Lower lobe of right lung (tissue), 2 donors: ENCODE measurements at regions not wholly inside any gene's neighbourhood (a gene's known extent, or its start where the extent isn't known, plus 50 kb on each side); places are given as distances from the start of the nearest gene placed in this dataset.

ENCODE experiments used
- ATAC-seq, 2 donors: fragments of 200-7000 bp; cut with Tn5 transposase; one replicate each; pipeline ENCODE4 v1.9.1; 2020 to 2022; ENCODE audit warnings: mild to moderate bottlenecking in 2 of 2, moderate library complexity in 2 of 2
- DNase-seq: peaks from one replicate; pipeline ENCODE4 v3.0.0-alpha.2; 2020
- H3K27ac ChIP-seq: fragments of 200-600 bp; one replicate; pipeline ENCODE4 v1.8.0; 2022
- H3K27me3 ChIP-seq: fragments of 200-600 bp; one replicate; pipeline ENCODE4 v1.8.0; 2022; ENCODE audit warnings: low read depth
- H3K36me3 ChIP-seq: fragments of 200-600 bp; one replicate; pipeline ENCODE4 v1.8.0; 2022; ENCODE audit warnings: mild to moderate bottlenecking
- H3K4me1 ChIP-seq: fragments of 200-600 bp; one replicate; pipeline ENCODE4 v1.8.0; 2022
- H3K4me3 ChIP-seq: fragments of 200-600 bp; one replicate; pipeline ENCODE4 v1.8.0; 2022; ENCODE audit warnings: mild to moderate bottlenecking
- H3K9me3 ChIP-seq: fragments of 200-600 bp; one replicate; pipeline ENCODE4 v1.8.0; 2022
- CTCF ChIP-seq: fragments of 200-600 bp; IDR thresholded peaks from one replicate; pipeline ENCODE4 v1.8.0; 2022; ENCODE audit warnings: antibody characterized with exemption, mild to moderate bottlenecking
- intact Hi-C: fragments of 100-400 bp; cut with DNase I; formaldehyde crosslinking; loops from one replicate; pipeline ENCODE4 v1.11.0; 2022
- donor health status: DM: no; HTN: yes; CAD: no; lungs with severe emphysema.

- no peak for ATAC-seq
- Histone ChIP-seq H3K4me3 (no peak overlapping the region), H3K4me1 (no peaks in the 10 kb centered on the region), H3K36me3 (no peaks in the 10 kb centered on the region), H3K27ac (no peak overlapping the region), H3K9me3 (no peaks in the 10 kb centered on the region), H3K27me3 (no peaks in the 10 kb centered on the region)
- no peak for DNase-seq
- no peak for TF ChIP-seq CTCF
- intact Hi-C loops = no loop called here
Observed at GRCh38 chr4:28373601-28374000, 1513.0 kb downstream of the STIM2 start.

- Histone ChIP-seq H3K9me3 (no peaks in the 10 kb centered on the region), H3K4me1 (no peaks in the 10 kb centered on the region), H3K27me3 (no peaks in the 10 kb centered on the region), H3K36me3 (no peaks in the 10 kb centered on the region), H3K4me3 (no peak overlapping the region), H3K27ac (no peak overlapping the region)
- ATAC-seq (no peak), DNase-seq (no peak)
- intact Hi-C loops = no loop called here
- no peak for TF ChIP-seq CTCF
Observed at GRCh38 chr4:28378109-28378830, 1517.6 kb downstream of the STIM2 start.

- TF ChIP-seq CTCF = no peak
- H3K9me3 ChIP-seq = no peaks in the 10 kb centered on the region
- no peaks in the 10 kb centered on the region for H3K27me3 ChIP-seq
- no peaks in the 10 kb centered on the region for H3K36me3 ChIP-seq
- intact Hi-C loops = no loop called here
- no peak overlapping the region for H3K4me3 ChIP-seq
- no peak for DNase-seq
- no peak overlapping the region for H3K27ac ChIP-seq
- no peak for ATAC-seq
- H3K4me1 ChIP-seq = no peaks in the 10 kb centered on the region
Observed at GRCh38 chr4:28385801-28386200, 1525.2 kb downstream of the STIM2 start.

GRCh38 chr4:28386776-28387175 is 1526.1 kb downstream of the STIM2 start:
- no peak for DNase-seq
- Histone ChIP-seq H3K9me3 (no peaks in the 10 kb centered on the region), H3K27me3 (no peaks in the 10 kb centered on the region), H3K4me3 (no peak overlapping the region), H3K36me3 (no peaks in the 10 kb centered on the region), H3K4me1 (no peaks in the 10 kb centered on the region), H3K27ac (no peak overlapping the region)
- no peak for ATAC-seq
- intact Hi-C loops = no loop called here
- TF ChIP-seq CTCF = no peak

GRCh38 chr4:28388471-28388870 is 1527.8 kb downstream of the STIM2 start:
- DNase-seq (no peak), ATAC-seq (no peak)
- no peaks in the 10 kb centered on the region for H3K27me3 ChIP-seq
- no peak overlapping the region for H3K27ac ChIP-seq
- H3K9me3 ChIP-seq = no peaks in the 10 kb centered on the region
- H3K4me1 ChIP-seq = no peaks in the 10 kb centered on the region
- no peaks in the 10 kb centered on the region for H3K36me3 ChIP-seq
- no peak overlapping the region for H3K4me3 ChIP-seq
- no peak for TF ChIP-seq CTCF
- intact Hi-C loops = no loop called here

GRCh38 chr4:28391877-28392276 is 1531.2 kb downstream of the STIM2 start:
- no peak overlapping the region for H3K4me3 ChIP-seq
- DNase-seq (no peak), ATAC-seq (no peak)
- no peaks in the 10 kb centered on the region for H3K9me3 ChIP-seq
- no peaks in the 10 kb centered on the region for H3K36me3 ChIP-seq
- no peak for TF ChIP-seq CTCF
- no peaks in the 10 kb centered on the region for H3K27me3 ChIP-seq
- intact Hi-C loops = no loop called here
- no peaks in the 10 kb centered on the region for H3K4me1 ChIP-seq
- H3K27ac ChIP-seq = no peak overlapping the region
